ENCODE measurements at regions not wholly inside any gene's neighbourhood (a gene's known extent, or its start where the extent isn't known, plus 50 kb on each side); places are given as distances from the start of the nearest gene placed in this dataset.

DNA sequence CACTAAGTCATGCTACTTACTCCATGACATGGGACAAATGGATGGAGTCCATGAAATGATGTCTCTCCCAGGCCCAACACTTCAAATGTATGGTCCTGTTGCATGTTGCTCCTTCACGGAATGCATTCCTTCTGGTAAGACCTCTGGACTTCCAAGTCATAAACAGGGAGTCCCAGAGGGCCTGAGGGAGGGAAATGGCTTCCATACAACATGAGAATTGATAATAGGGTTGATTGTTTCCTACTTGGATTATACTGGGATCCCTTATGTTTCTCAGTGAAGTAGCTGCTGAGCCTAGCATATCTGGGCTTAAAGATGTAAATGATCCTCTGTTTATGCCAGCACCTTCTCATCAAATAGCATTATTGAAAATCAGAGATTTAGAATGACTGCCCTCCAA is 104.2 kb upstream of the MAGI3 start:
- TF ChIP-seq, protein P1, sequence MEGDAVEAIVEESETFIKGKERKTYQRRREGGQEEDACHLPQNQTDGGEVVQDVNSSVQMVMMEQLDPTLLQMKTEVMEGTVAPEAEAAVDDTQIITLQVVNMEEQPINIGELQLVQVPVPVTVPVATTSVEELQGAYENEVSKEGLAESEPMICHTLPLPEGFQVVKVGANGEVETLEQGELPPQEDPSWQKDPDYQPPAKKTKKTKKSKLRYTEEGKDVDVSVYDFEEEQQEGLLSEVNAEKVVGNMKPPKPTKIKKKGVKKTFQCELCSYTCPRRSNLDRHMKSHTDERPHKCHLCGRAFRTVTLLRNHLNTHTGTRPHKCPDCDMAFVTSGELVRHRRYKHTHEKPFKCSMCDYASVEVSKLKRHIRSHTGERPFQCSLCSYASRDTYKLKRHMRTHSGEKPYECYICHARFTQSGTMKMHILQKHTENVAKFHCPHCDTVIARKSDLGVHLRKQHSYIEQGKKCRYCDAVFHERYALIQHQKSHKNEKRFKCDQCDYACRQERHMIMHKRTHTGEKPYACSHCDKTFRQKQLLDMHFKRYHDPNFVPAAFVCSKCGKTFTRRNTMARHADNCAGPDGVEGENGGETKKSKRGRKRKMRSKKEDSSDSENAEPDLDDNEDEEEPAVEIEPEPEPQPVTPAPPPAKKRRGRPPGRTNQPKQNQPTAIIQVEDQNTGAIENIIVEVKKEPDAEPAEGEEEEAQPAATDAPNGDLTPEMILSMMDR (IDR thresholded peaks at IDR 0.05): no peak
- no peak for TF ChIP-seq ZFX (IDR thresholded peaks at IDR 0.05; ENCODE audit: borderline replicate concordance)
